D721Med (cell line): ENCODE measurements at regions not wholly inside any gene's neighbourhood (a gene's known extent, or its start where the extent isn't known, plus 50 kb on each side); places are given as distances from the start of the nearest gene placed in this dataset.

Experiments
- DNase-seq: peaks from one replicate; pipeline ENCODE4 v3.0.0; 2011; ENCODE audit warnings: low spot score; ENCODE audit not compliant: insufficient read length
- FAIRE-seq: peaks from 2 replicates; lab custom pipeline; 2011; peaks lifted over from hg19 to GRCh38; lab: Jason Lieb, UNC
- CTCF ChIP-seq: IDR thresholded peaks from 2 replicates; pipeline ENCODE4 v1.5.1; 2012; ENCODE audit warnings: mild to moderate bottlenecking, control low read depth; ENCODE audit not compliant: insufficient read depth; ENCODE audit errors: missing control alignments

GRCh38 chr13:86161257-86161656 is 362.0 kb upstream of the SLITRK6 start:
- TF ChIP-seq CTCF: no peak
- FAIRE-seq: no peak
- DNase-seq: no peak

GRCh38 chr13:86155756-86156155 is 356.5 kb upstream of the SLITRK6 start:
- FAIRE-seq (no peak), DNase-seq (no peak)
- TF ChIP-seq CTCF: no peak

GRCh38 chr13:86142080-86142479 is 342.9 kb upstream of the SLITRK6 start:
- FAIRE-seq (no peak), DNase-seq (no peak)
- no peak for TF ChIP-seq CTCF

- no peak for TF ChIP-seq CTCF
- DNase-seq (no peak), FAIRE-seq (no peak)
These were observed 336.6 kb upstream of the SLITRK6 start for GRCh38 chr13:86135856-86136255.

GRCh38 chr13:86121881-86122280 is 322.7 kb upstream of the SLITRK6 start:
- DNase-seq: no peak
- FAIRE-seq: no peak
- no peak for TF ChIP-seq CTCF

GRCh38 chr13:86109107-86109506 is 309.9 kb upstream of the SLITRK6 start:
- FAIRE-seq: peak; percentile 60
- no peak for DNase-seq
- no peak for TF ChIP-seq CTCF

- FAIRE-seq (no peak), DNase-seq (no peak)
- TF ChIP-seq CTCF: no peak
These were observed 309.1 kb upstream of the SLITRK6 start for GRCh38 chr13:86108334-86108733.
